GM12891 (cell line): ENCODE measurements at regions not wholly inside any gene's neighbourhood (a gene's known extent, or its start where the extent isn't known, plus 50 kb on each side); places are given as distances from the start of the nearest gene placed in this dataset.

Source experiments
- POLR2A ChIP-seq: IDR thresholded peaks from 2 replicates; pipeline ENCODE4 v1.6.1; 2011; ENCODE audit warnings: low read depth, low read length, control low read depth
- POLR2AphosphoS5 ChIP-seq: IDR thresholded peaks from 2 replicates; pipeline ENCODE4 v1.6.1; 2011; ENCODE audit warnings: low read depth, low read length, control low read depth
- SPI1 ChIP-seq: IDR thresholded peaks from 2 replicates; pipeline ENCODE4 v1.6.1; 2011; ENCODE audit warnings: low read depth, low read length, control low read depth
- TAF1 ChIP-seq: IDR thresholded peaks from 2 replicates; pipeline ENCODE4 v1.6.1; 2011; ENCODE audit warnings: low read depth, low read length, control low read depth

- TF ChIP-seq POLR2A (no peak), POLR2AphosphoS5 (no peak), SPI1 (no peak), TAF1 (no peak)
Observed at GRCh38 chr6:6401401-6401800, 80.9 kb upstream of the F13A1 start.
